SU-DHL-6 (cell line): ENCODE measurements at regions not wholly inside any gene's neighbourhood (a gene's known extent, or its start where the extent isn't known, plus 50 kb on each side); places are given as distances from the start of the nearest gene placed in this dataset.

ENCODE experiments used
- EZH2phosphoT487 ChIP-seq: fragments of 200-600 bp; sonication (generic), shearing (Covaris generic); conservative IDR thresholded peaks from 2 replicates; pipeline ENCODE4 v1.6.1; 2018; ENCODE audit warnings: mild to moderate bottlenecking, antibody characterized with exemption, low read length, moderate library complexity, mixed read lengths
- TF ChIP-seq, protein P1 (sequence below): fragments of 200-600 bp; sonication (generic); IDR thresholded peaks from one replicate; pipeline ENCODE4 v1.5.1; 2017; ENCODE audit warnings: antibody characterized with exemption, mild to moderate bottlenecking, low read length, moderate library complexity; ENCODE audit not compliant: insufficient read depth, poor library complexity, severe bottlenecking

DNA sequence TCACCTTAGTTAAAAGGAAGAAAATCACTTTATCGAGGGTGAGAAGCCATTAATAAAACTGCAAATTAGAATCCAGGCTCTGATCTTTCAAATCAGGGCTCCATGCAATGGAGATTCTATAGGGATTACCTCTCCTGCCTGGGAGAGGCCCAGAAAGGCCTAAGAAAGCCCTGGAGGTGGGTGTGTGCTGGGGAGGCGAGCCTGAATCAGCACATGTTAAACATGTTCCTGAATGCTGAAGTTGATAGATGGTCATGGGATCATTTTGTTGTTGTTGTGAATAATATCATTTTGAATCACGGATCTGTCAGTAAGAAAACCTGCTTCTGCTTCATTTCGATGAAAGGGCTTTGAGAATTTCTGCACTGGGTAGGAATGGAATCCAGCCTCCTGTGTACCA lies 254.3 kb downstream of the ACKR3 start:
- TF ChIP-seq, protein P1, sequence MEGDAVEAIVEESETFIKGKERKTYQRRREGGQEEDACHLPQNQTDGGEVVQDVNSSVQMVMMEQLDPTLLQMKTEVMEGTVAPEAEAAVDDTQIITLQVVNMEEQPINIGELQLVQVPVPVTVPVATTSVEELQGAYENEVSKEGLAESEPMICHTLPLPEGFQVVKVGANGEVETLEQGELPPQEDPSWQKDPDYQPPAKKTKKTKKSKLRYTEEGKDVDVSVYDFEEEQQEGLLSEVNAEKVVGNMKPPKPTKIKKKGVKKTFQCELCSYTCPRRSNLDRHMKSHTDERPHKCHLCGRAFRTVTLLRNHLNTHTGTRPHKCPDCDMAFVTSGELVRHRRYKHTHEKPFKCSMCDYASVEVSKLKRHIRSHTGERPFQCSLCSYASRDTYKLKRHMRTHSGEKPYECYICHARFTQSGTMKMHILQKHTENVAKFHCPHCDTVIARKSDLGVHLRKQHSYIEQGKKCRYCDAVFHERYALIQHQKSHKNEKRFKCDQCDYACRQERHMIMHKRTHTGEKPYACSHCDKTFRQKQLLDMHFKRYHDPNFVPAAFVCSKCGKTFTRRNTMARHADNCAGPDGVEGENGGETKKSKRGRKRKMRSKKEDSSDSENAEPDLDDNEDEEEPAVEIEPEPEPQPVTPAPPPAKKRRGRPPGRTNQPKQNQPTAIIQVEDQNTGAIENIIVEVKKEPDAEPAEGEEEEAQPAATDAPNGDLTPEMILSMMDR, result no peak
- no peak for TF ChIP-seq EZH2phosphoT487
